ENCODE measurements at regions not wholly inside any gene's neighbourhood (a gene's known extent, or its start where the extent isn't known, plus 50 kb on each side); places are given as distances from the start of the nearest gene placed in this dataset.

DNA sequence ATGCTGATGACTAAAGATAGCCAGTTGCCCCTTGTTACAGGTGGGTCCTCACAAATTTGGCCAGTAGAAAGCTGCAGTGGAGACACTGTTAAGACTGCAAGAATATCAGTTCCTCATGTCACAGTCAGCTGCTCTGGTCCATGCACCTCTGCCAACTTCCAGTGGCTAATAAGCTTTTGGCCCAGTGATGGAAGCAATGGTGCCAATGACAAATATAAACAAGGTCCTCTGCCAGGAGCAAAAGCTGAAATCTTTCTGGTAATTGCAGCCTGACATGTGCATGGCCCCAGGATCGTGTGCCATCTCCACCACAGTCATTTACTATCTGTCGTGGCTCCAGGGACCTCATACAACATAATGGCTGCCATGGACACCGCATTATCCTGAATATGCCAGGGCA is 85.4 kb upstream of the TMEM260 start:
- no peak for TF ChIP-seq SPI1 (IDR thresholded peaks at IDR 0.05; ENCODE audit: low read depth, low read length)
- TF ChIP-seq POLR2A (IDR thresholded peaks at IDR 0.05; ENCODE audit: low read depth, low read length): no peak
- no peak for TF ChIP-seq TAF1 (IDR thresholded peaks at IDR 0.05; ENCODE audit: low read depth, low read length)
- no peak for TF ChIP-seq POLR2AphosphoS5 (IDR thresholded peaks at IDR 0.05; ENCODE audit: low read depth, low read length)
- TF ChIP-seq PAX5 (IDR thresholded peaks at IDR 0.05; ENCODE audit: insufficient read depth, low read length, severe bottlenecking): no peak
- no peak for TF ChIP-seq POU2F2 (IDR thresholded peaks at IDR 0.05; ENCODE audit: low read depth, low read length)
